HCT116 (cell line): ENCODE measurements at regions not wholly inside any gene's neighbourhood (a gene's known extent, or its start where the extent isn't known, plus 50 kb on each side); places are given as distances from the start of the nearest gene placed in this dataset.

ENCODE experiments used
- ATAC-seq: fragments of 200-7000 bp; cut with Tn5 transposase; 2 replicates; pipeline ENCODE4 v1.9.1; 2020; ENCODE audit warnings: mild to moderate bottlenecking, moderate library complexity
- BruUV-seq: library from RNA; stranded (reverse); fragments of 400-500 nt; replicated peaks from 2 replicates; lab custom pipeline; 2021; lab: Mats Ljungman, UMichigan
- CTCF ChIA-PET: fragments of 300-600 bp; sonication (Branson Sonifier 250); formaldehyde crosslinking; loops from one replicate; lab custom pipeline; 2021; ENCODE audit warnings: antibody characterized with exemption; lab: Charles Lee
- POLR2A ChIA-PET: fragments of 300-600, 350-600 bp; sonication (Branson Sonifier 250); formaldehyde crosslinking; loops from one replicate; lab custom pipeline; 2021; ENCODE audit warnings: antibody characterized with exemption; lab: Charles Lee
- RAD21 ChIA-PET, 2 experiments: fragments of 300-600 bp; sonication (Branson Sonifier 250); formaldehyde crosslinking; loops; one replicate each; lab custom pipeline; 2023; ENCODE audit warnings: low total read pairs in 2 of 2; ENCODE audit not compliant: uncharacterized antibody in 2 of 2, unreplicated experiment in 2 of 2, low non-redundant PET in 1 of 2; lab: Charles Lee
- DNase-seq: peaks from one replicate; pipeline ENCODE4 v3.0.0-alpha.2; 2010; ENCODE audit warnings: low read depth, low spot score
- H2AFZ ChIP-seq: fragments of 200-600 bp; shearing (Covaris generic), sonication (generic); 2 replicates; pipeline ENCODE4 v1.6.1; 2017; ENCODE audit warnings: low read depth, mixed run types, mixed read lengths, antibody characterized with exemption, low read length; ENCODE audit not compliant: poor library complexity, severe bottlenecking
- H3K27ac ChIP-seq: 2 replicates; pipeline ENCODE4 v1.5.1; 2012; ENCODE audit warnings: low read depth, low read length
- H3K27me3 ChIP-seq: fragments of 200-600 bp; sonication (generic); 2 replicates; pipeline ENCODE4 v1.6.1; 2016; ENCODE audit warnings: mixed run types, low read length, mixed read lengths; ENCODE audit not compliant: insufficient read depth
- H3K36me3 ChIP-seq, 2 experiments: fragments of 200-500 bp in 1 of 2; fragments of 200-600 bp in 1 of 2; sonication (Bioruptor generic) in 1 of 2; sonication (generic) in 1 of 2; 2 replicates each; pipeline versions ENCODE4 v1.5.1 to v1.6.1; 2014 to 2016; ENCODE audit warnings: low read length in 2 of 2, inconsistent platforms in 1 of 2, mixed read lengths in 1 of 2, mixed run types in 1 of 2; ENCODE audit not compliant: insufficient read depth in 2 of 2, control insufficient read depth in 1 of 2
- H3K4me1 ChIP-seq, 2 experiments: fragments of 200-600 bp in 1 of 2; sonication (generic) in 1 of 2; 2 replicates each; pipeline versions ENCODE4 v1.5.1 to v1.6.1; 2012 to 2017; ENCODE audit warnings: low read length in 2 of 2, inconsistent platforms in 1 of 2, mild to moderate bottlenecking in 1 of 2, mixed read lengths in 1 of 2, mixed run types in 1 of 2, moderate library complexity in 1 of 2; ENCODE audit not compliant: insufficient read depth in 2 of 2, control insufficient read depth in 1 of 2
- H3K4me2 ChIP-seq: fragments of 200-600 bp; sonication (generic); 2 replicates; pipeline ENCODE4 v1.6.1; 2017; ENCODE audit warnings: mixed run types, low read length, mixed read lengths
- H3K4me3 ChIP-seq, 2 experiments: fragments of 200-600 bp in 1 of 2; sonication (generic) in 1 of 2; replicated peaks in 1 of 2; 2 replicates each; pipeline ENCODE4 v1.5.1; 2011 to 2016; ENCODE audit warnings: low read length in 2 of 2, control low read depth in 1 of 2, low read depth in 1 of 2, mild to moderate bottlenecking in 1 of 2, mixed read lengths in 1 of 2, mixed run types in 1 of 2
- H3K79me2 ChIP-seq: fragments of 200-600 bp; sonication (generic); 2 replicates; pipeline ENCODE4 v1.6.1; 2017; ENCODE audit warnings: mild to moderate bottlenecking, mixed run types, low read length, moderate library complexity, mixed read lengths; ENCODE audit not compliant: insufficient read depth
- H3K9ac ChIP-seq: fragments of 200-600 bp; sonication (generic); 2 replicates; pipeline ENCODE4 v1.6.1; 2016; ENCODE audit warnings: low read length, mixed read lengths
- H3K9me2 ChIP-seq: fragments of 200-600 bp; sonication (generic), shearing (Covaris generic); 2 replicates; pipeline ENCODE4 v1.6.1; 2017; ENCODE audit warnings: mixed run types, mild to moderate bottlenecking, moderate library complexity; ENCODE audit not compliant: insufficient read depth
- H3K9me3 ChIP-seq, 2 experiments: fragments of 200-500 bp in 1 of 2; fragments of 200-600 bp in 1 of 2; sonication (Bioruptor generic) in 1 of 2; sonication (generic) in 1 of 2; 2 replicates each; pipeline ENCODE4 v1.6.1; 2014 to 2017; ENCODE audit warnings: low read length in 2 of 2, mixed read lengths in 2 of 2, inconsistent platforms in 1 of 2, low read depth in 1 of 2, mild to moderate bottlenecking in 1 of 2, mixed run types in 1 of 2, moderate library complexity in 1 of 2; ENCODE audit not compliant: control insufficient read depth in 1 of 2, insufficient read depth in 1 of 2
- H4K20me1 ChIP-seq: fragments of 200-600 bp; sonication (generic), shearing (Covaris generic); 2 replicates; pipeline ENCODE4 v1.6.1; 2017; ENCODE audit warnings: mixed run types, mild to moderate bottlenecking, moderate library complexity; ENCODE audit not compliant: insufficient read depth
- CBX3 ChIP-seq: IDR thresholded peaks from 2 replicates; pipeline ENCODE4 v1.6.1; 2012; ENCODE audit warnings: low read depth
- EZH2 ChIP-seq: fragments of 200-600 bp; sonication (generic); IDR thresholded peaks from 2 replicates; pipeline ENCODE4 v1.6.1; 2017; ENCODE audit warnings: antibody characterized with exemption, mixed run types
- EZH2phosphoT487 ChIP-seq: fragments of 200-600 bp; IDR thresholded peaks from 2 replicates; pipeline ENCODE4 v1.6.1; 2018; ENCODE audit warnings: antibody characterized with exemption, borderline replicate concordance
- FOSL1 ChIP-seq: IDR thresholded peaks from 2 replicates; pipeline ENCODE4 v1.6.1; 2012; ENCODE audit warnings: low read depth
- POLR2A ChIP-seq: IDR thresholded peaks from 2 replicates; pipeline ENCODE4 v1.7.0; 2011; ENCODE audit warnings: borderline replicate concordance; ENCODE audit not compliant: insufficient read depth, insufficient read length; ENCODE audit errors: extremely low read depth
- POLR2AphosphoS5 ChIP-seq: IDR thresholded peaks from 2 replicates; pipeline ENCODE4 v1.6.1; 2011; ENCODE audit warnings: mild to moderate bottlenecking, low read depth, low read length, moderate library complexity
- RAD21 ChIP-seq: IDR thresholded peaks from 2 replicates; pipeline ENCODE4 v1.6.1; 2012; ENCODE audit warnings: low read depth, mild to moderate bottlenecking
- SIN3A ChIP-seq: IDR thresholded peaks from 2 replicates; pipeline ENCODE4 v1.6.1; 2012; ENCODE audit warnings: low read depth
- SP1 ChIP-seq: IDR thresholded peaks from 2 replicates; pipeline ENCODE4 v1.6.1; 2012; ENCODE audit warnings: low read depth
- SRF ChIP-seq: IDR thresholded peaks from 2 replicates; pipeline ENCODE4 v1.6.1; 2012; ENCODE audit warnings: low read depth
- TCF7L2 ChIP-seq: IDR thresholded peaks from 2 replicates; pipeline ENCODE4 v1.7.0; 2011; ENCODE audit warnings: borderline replicate concordance, inconsistent platforms; ENCODE audit not compliant: insufficient read depth, insufficient read length; ENCODE audit errors: extremely low read depth
- YY1 ChIP-seq: IDR thresholded peaks from 2 replicates; pipeline ENCODE4 v1.6.1; 2011; ENCODE audit warnings: low read length, low read depth, moderate library complexity, mild to moderate bottlenecking; ENCODE audit not compliant: insufficient replicate concordance; ENCODE audit errors: extremely low read depth
- ZFX ChIP-seq: fragments of 450-650 bp; IDR thresholded peaks from 2 replicates; pipeline ENCODE4 v1.6.1; 2017
- ZNF274 ChIP-seq: fragments of 200-500 bp; sonication (Bioruptor generic); IDR thresholded peaks from 2 replicates; pipeline ENCODE4 v1.6.1; 2014; ENCODE audit warnings: mild to moderate bottlenecking, low read depth, low read length, inconsistent platforms
- intact Hi-C: fragments of 100-400 bp; cut with micrococcal nuclease; formaldehyde crosslinking; loops from 2 replicates; pipeline ENCODE4 v1.10.0; 2022
- TF ChIP-seq, protein P1 (sequence below): IDR thresholded peaks from 2 replicates; pipeline ENCODE4 v1.6.1; 2012; ENCODE audit warnings: low read depth
- TF ChIP-seq, protein P2 (sequence below): IDR thresholded peaks from 2 replicates; pipeline ENCODE4 v1.6.1; 2011; ENCODE audit warnings: mild to moderate bottlenecking, low read length, moderate library complexity; ENCODE audit not compliant: insufficient replicate concordance; ENCODE audit errors: extremely low read depth

DNA sequence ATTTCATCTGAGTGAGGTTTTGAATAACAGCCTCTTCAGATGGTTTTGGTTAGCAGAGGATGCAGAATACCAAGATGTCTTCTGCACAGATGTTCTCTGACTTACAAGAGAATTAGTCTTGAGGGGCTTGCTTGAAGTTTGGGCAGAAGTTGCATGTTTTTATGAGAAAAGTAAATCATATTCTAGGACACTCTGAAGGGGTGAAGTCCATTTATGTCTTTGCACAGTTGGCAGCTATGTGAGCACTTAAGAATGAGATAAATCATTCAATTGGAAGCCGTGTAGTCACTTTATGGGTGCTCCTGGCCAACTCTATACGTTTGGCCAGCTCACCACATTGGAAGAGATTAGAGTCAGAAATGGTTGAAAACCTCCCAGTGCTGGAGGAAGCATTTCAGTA lies 252.7 kb upstream of the KCNIP4 start:
- Histone ChIP-seq H2AFZ (no peak overlapping the region), H3K9me2 (no peaks in the 10 kb centered on the region), H3K27ac (no peak overlapping the region), H4K20me1 (no peaks in the 10 kb centered on the region), H3K27me3 (no peaks in the 10 kb centered on the region; the same call in 1 of the 2 replicates), H3K4me2 (no peak overlapping the region), H3K79me2 (no peaks in the 10 kb centered on the region), H3K4me1 (no peaks in the 10 kb centered on the region), H3K4me3 (no peak overlapping the region), H3K36me3 (no peaks in the 10 kb centered on the region), H3K9me3 (no peaks in the 10 kb centered on the region), H3K9ac (no peak overlapping the region)
- intact Hi-C loops: no loop called here
- TF ChIP-seq EZH2phosphoT487 (no peak), POLR2A (no peak), SRF (no peak), ZNF274 (no peak), FOSL1 (no peak), RAD21 (no peak), EZH2 (no peak), POLR2AphosphoS5 (no peak), CBX3 (no peak), SP1 (no peak), YY1 (no peak), ZFX (no peak), SIN3A (no peak), TCF7L2 (no peak)
- TF ChIP-seq, protein P1, sequence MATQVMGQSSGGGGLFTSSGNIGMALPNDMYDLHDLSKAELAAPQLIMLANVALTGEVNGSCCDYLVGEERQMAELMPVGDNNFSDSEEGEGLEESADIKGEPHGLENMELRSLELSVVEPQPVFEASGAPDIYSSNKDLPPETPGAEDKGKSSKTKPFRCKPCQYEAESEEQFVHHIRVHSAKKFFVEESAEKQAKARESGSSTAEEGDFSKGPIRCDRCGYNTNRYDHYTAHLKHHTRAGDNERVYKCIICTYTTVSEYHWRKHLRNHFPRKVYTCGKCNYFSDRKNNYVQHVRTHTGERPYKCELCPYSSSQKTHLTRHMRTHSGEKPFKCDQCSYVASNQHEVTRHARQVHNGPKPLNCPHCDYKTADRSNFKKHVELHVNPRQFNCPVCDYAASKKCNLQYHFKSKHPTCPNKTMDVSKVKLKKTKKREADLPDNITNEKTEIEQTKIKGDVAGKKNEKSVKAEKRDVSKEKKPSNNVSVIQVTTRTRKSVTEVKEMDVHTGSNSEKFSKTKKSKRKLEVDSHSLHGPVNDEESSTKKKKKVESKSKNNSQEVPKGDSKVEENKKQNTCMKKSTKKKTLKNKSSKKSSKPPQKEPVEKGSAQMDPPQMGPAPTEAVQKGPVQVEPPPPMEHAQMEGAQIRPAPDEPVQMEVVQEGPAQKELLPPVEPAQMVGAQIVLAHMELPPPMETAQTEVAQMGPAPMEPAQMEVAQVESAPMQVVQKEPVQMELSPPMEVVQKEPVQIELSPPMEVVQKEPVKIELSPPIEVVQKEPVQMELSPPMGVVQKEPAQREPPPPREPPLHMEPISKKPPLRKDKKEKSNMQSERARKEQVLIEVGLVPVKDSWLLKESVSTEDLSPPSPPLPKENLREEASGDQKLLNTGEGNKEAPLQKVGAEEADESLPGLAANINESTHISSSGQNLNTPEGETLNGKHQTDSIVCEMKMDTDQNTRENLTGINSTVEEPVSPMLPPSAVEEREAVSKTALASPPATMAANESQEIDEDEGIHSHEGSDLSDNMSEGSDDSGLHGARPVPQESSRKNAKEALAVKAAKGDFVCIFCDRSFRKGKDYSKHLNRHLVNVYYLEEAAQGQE: no peak
- TF ChIP-seq, protein P2, sequence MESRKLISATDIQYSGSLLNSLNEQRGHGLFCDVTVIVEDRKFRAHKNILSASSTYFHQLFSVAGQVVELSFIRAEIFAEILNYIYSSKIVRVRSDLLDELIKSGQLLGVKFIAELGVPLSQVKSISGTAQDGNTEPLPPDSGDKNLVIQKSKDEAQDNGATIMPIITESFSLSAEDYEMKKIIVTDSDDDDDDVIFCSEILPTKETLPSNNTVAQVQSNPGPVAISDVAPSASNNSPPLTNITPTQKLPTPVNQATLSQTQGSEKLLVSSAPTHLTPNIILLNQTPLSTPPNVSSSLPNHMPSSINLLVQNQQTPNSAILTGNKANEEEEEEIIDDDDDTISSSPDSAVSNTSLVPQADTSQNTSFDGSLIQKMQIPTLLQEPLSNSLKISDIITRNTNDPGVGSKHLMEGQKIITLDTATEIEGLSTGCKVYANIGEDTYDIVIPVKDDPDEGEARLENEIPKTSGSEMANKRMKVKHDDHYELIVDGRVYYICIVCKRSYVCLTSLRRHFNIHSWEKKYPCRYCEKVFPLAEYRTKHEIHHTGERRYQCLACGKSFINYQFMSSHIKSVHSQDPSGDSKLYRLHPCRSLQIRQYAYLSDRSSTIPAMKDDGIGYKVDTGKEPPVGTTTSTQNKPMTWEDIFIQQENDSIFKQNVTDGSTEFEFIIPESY: no peak
- no TSS peak for BruUV-seq
- ChIA-PET CTCF (no interaction called here), RAD21 (no interaction called here), POLR2A (no interaction called here)
- DNase-seq: no peak
- ATAC-seq: no peak
